ENCODE measurements at regions not wholly inside any gene's neighbourhood (a gene's known extent, or its start where the extent isn't known, plus 50 kb on each side); places are given as distances from the start of the nearest gene placed in this dataset.

DNA sequence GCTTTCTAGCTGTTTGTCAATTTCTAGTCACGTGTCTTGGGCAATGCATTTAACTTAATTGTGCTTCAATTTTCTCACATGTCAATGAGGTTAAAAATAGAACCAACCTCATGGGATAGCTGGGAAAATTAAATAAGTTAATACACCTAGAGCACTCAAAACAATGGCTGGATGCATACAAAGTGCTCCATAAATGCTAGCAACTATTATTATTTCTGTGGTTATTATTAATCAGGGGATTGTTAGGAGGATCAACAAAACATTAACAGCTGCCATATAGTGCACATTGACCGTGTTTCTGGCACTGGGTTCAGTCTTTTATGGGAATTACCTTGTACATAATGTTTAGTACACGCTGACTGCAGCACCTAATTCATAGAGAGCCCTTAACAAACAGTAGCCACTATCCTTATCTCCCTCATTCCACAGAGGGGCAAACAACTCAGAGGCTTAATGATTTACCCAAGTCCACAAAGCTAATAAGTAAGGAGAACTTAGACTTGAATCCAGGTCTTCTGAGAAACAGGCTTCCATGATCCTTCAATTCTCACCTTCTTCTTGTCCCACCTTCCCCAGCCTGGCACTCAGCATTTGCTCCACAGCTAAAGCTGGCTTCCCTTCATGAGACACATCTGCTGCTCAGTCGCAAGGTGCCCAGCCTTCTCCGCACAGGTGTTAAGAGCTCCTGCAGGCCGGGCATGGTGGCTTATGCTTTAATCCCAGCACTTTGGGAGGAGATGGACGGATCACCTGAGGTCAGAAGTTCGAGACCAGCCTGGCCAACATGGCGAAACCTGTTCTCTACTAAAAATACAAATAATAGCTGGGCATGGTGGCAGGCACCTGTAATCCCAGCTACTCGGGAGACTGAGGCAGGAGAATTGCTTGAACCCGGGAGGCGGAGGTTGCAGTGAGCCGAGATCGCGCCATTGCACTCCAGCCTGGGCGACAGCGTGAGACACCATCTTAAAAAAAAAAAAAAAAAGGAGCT is 137.4 kb upstream of the ABCA1 start:
- no peak for DNase-seq

- no peak for DNase-seq
Measured at GRCh38 chr9:105066275-105066865, 138.4 kb upstream of the ABCA1 start.

DNA sequence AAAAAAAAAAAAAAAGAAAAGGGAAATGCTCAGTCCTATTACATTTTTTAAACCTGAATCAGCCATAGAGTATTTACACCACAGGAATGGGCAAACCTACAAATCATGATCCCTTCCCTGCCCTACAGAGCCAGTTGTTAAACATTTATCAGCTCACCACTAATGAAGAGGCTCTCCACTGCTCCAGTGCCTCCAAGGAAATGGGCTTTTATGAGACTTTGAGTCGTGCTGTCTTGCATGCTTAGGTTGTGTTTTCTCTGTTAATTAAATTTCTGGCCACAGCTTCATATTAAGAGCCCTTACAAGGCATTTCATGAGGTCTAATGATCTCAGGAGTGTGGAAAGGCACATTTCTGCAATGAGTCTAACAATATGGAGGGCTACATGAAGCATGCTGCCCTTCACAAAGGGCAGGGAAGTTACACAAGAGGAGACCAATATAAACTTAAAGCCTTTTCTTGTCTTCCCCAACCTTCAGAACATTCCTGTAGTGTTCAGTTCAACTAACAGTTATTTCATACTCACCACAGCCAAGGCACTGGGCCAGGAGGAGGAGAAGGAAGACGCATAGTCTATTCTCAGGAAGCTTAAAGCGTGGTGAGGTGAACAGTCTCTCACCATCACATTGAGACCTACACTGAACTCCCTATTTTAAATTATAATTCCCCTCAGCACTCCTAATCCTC is 140.1 kb upstream of the ABCA1 start:
- no peak for DNase-seq

DNA sequence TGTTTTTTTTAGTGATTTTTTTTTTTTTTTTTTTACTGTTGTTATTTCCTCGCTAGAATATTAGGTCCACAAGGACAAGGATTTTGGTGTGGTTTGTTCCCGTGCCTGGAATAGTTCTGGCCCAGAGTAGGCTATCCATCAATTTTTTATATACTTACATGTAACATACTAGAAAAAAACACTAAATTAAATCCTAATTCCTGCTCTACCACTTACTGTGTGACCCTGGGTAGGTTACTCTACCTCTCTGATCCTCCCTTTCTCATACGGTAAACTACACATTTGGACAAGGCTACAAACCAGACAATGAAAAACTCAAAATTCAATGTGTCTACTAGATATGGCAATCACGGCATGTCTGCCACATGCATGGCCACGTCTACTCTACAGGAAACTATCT is 141.3 kb upstream of the ABCA1 start:
- no peak for DNase-seq

DNA sequence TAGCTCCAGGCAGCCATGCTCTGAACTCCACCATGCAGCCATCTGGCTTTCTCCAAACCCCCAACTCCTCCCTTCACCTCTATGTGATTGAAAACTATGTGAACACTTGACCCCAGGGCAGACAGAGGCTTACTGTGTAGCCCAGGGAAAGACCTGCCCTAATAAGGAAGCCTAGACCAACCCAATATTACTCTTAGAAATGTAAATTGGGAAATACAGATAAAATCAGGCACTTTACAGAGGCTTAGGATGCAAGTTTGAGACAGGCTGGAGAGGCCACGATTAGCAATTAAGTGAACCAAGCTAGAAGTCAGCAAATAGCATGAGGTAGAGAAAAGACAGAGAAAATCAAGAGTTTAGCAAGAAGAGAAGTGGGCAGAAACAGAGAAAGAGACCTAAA is 141.7 kb upstream of the ABCA1 start:
- no peak for DNase-seq

DNA sequence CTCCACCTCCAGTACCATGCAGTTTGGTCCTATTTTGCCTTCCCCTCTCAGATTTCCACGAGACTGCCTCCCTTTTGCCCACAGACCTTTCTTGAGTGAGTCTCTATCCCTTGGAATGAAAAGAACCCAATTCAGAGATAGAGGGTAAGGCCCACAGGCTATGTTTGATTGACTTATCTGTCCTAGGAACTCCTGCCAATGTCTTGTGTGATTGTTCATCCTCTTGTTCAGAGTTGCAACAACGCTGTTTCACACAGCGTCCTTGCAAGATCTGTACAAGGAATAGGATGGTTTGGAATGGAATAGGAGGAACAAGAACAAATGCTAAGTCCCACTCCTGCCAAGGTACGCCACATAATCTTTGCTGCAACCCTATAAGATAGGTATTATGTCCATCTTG is 142.2 kb upstream of the ABCA1 start:
- no peak for DNase-seq

DNA sequence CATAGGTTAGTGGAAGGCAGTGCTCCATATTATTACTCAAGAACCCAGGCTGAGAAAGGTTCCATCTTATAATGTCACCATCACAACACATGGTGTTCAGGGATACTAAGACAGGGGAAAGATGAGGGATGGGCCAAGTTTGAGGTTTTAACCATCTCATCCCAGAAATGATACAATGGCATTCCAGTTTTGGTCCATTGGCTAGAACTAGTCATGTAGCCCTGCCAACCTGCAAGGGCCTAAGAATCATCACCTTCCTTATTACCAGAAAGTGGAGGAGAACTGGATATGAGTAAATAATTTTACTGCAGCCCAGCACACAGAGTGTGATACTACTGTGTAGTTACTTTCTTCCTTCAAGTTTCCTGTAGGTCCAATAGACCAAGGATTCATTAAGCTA is 144.5 kb upstream of the ABCA1 start:
- DNase-seq, result no peak

- no peak for DNase-seq
Measured at GRCh38 chr9:105073147-105073546, 145.2 kb upstream of the ABCA1 start.

GRCh38 chr9:105074491-105074890 is 146.5 kb upstream of the ABCA1 start:
- no peak for DNase-seq

GRCh38 chr9:105076729-105077128 is 148.8 kb upstream of the ABCA1 start:
- DNase-seq, result no peak

GRCh38 chr9:105079457-105079856 is 151.5 kb upstream of the ABCA1 start:
- no peak for DNase-seq

GRCh38 chr9:105082843-105083242 is 154.9 kb upstream of the ABCA1 start:
- no peak for DNase-seq

DNA sequence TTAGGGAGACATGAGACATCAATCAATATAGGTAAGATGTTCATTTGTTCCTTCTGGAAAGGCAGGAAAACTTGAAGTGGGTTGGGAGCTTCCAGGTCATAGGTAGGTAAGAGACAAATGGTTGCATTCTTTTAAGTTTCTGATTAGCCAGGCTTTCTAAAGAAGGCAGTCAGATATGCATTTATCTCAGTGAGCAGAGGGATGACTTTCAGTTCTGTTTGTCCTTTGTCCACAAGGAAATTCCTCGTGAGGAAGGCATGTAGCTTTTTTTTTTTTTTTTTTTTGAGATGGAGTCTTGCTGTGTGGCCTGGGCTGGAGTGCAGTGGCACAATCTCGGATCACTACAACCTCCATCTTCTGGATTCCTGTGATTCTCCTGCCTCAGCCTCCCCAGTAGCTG is 155.3 kb upstream of the ABCA1 start:
- DNase-seq, result no peak

DNA sequence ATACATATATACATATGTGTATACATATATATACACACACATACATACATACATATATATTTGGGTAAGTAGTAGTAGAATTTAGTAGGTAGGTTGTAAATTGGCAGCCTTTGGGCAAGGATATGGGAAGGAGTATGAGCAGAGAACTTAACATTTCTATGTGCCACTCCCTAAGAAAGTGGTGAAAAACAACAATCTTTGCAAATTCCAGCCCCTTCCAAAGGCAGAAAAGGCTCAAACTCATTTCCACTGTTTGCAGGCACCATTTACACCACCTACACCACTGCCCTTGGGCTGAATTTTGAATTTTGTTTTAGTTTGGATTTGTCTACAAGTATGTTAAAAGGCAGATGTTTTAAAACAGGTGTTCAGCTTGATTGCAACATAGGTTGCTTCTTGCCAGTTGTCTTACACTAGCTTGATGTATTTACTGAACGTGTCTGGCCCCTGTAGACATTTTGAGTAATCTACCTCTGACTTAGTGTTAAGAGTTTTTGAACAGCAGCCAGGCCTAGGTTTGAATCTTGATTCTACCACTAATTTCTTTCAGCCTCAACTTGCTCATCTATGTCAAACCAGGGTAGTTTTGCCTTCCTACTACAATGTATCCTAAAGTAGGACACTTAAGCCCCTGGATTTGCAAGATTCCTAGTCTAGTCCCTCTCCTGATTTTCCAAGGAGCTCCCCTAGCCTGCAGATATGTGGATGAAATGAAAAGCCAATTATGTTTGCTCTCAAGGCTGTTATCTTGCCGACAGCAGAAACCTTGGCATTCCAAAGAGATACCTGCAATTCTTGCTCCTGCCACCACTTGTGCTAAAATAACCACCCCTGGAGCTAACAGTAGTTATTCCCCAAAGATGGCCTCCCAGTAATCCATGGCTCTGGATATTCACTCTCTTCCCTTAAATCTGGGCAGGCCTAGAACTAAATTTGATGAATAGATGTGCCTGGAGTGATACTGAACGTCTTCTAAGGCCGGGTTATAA is 156.2 kb upstream of the SLC44A1 start:
- DNase-seq, result no peak

DNA sequence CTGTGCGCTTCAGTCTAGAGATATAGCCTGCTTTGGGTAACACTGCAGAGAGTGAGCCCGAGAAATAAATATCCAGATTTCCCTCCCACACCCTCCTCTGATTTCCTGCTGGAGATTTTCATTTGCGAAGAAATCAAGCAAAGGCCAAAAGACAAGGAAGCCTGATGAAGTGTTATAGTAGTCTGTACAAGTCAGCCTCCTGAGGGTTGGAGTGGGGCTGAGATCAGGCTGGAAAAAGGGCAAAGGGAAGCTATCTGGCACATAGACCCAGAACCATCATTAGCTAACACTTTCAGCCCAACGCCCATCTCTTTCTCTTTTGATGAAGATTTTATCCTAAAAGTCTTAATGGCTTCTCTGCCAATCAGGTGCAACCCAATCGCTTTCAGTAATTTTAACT is 154.6 kb upstream of the SLC44A1 start:
- DNase-seq, result no peak

DNA sequence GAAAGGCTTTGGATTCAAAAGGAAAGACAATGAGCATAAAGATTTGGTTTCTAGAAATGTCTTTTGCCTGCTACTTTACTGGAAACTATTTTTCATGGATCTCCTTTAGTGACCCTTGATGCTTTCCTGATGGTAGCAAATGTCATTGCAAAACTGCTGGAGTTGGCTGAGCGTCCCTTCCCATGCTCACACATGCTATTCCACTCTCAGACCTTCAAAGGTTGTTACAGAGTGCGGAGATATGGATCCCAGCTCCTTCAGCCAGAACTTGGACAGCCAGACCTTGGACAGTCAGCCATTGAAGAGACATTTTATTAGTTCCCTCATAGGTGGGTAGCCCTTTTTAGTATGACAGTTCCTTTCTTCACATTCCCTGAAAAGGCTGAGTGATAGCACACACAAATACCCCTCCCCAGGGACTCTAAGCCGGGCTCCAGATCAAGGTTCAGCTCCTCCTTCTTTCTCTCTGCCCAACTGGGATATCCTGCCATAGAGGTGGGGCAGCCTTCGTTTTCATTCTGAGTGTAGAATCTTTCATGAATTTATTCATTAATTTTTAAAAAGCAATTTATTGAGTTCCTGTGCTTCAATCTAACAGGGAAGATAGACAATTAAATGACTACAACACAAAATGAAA is 153.3 kb upstream of the SLC44A1 start:
- DNase-seq, result no peak

DNA sequence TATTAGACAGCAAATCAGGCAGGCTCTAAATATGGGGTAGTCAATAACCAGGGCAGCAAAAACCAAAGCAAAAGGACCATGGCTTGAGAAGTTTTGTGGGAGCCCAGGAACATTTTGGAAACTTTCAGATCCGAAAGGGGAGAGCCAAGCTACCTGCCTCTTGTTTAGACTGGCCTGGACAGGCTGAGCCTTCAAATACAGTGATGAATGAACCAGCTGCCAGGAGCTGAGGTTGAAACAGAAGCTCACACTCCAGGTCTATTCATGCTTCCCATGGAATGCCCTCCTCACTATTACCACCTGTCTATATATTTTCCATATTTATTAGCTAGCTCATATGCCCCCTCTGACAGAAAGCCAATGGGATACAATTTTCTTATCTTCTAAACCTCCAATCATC is 150.8 kb upstream of the SLC44A1 start:
- no peak for DNase-seq

- DNase-seq, result no peak
Measured at GRCh38 chr9:105098370-105098769, 146.1 kb upstream of the SLC44A1 start.

DNA sequence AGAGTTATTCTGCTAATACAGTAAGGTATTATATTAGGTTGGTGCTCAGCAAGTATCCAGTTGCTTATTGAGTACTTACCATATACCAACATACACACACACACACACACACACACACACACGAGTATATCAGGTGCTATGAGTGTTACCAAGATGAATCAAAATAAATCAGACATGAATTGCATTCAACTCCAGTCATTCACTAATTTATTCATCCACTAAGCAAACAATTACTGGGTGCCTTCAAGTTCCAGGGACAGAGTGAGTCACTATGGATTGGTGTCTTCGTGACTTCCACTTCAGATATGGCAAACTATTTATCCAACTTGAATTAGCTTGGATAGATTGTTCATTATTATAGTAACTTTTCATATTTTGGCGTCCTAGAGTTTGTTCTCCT is 140.7 kb upstream of the SLC44A1 start:
- DNase-seq, result no peak

- no peak for DNase-seq
Measured at GRCh38 chr9:105114318-105114717, 130.1 kb upstream of the SLC44A1 start.

DNA sequence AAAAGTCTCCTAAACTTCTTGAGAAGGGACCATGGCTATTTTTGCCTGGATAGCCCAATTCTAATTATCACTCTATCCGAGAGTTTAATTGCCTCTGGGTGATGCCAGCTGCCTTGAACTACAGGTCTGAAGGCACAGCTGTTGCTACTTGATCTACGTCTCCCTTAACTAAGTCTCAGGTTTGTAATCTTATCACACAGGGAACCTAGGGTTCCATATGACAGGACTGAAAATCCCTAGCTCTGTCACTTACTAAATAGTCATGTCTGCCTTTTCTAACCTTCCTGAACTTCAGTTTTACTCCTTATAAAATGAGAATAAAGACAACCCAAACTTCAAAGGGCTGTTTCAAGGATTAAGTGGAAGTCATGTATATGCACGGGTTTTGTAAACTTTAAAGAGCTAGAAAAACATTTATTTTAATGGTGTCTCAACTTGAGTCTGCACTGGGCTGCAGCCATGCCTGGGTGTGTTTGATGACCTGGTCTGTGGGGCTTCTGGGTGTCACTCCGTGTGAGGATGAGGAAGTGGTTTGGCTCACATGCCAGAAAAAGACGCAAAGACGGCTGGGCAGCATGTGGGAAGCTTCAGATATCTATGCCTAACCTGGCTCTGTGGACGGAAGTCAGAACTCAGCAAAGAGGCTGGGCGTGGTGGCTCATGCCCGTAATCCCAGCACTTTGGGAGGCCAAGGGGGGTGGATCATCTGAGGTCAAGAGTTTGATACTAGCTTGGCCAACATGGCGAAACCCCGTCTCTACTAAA is 129.3 kb upstream of the SLC44A1 start:
- no peak for DNase-seq
